GM13976 (cell line): ENCODE measurements at regions not wholly inside any gene's neighbourhood (a gene's known extent, or its start where the extent isn't known, plus 50 kb on each side); places are given as distances from the start of the nearest gene placed in this dataset.

Experiments used
- DNase-seq: peaks from one replicate; pipeline ENCODE4 v3.0.0; 2012; ENCODE audit warnings: low spot score
- CTCF ChIP-seq: IDR thresholded peaks from 2 replicates; pipeline ENCODE4 v1.5.1; 2012; ENCODE audit warnings: borderline replicate concordance, mild to moderate bottlenecking; ENCODE audit not compliant: insufficient read depth; ENCODE audit errors: extremely low read depth, missing control alignments, control extremely low read depth
- in situ Hi-C: fragments of 300-500 bp; cut with MboI; formaldehyde crosslinking; loops from one replicate; pipeline ENCODE4 v1.12.0; 2022; ENCODE audit warnings: low sequenced_read_pairs, mixed read lengths, inconsistent platforms; ENCODE audit not compliant: unreplicated experiment

GRCh38 chr16:62445909-62446308 lies 409.7 kb upstream of the CDH8 start:
- TF ChIP-seq CTCF, result no peak
- in situ Hi-C loops, result no loop called here
- no peak for DNase-seq

DNA sequence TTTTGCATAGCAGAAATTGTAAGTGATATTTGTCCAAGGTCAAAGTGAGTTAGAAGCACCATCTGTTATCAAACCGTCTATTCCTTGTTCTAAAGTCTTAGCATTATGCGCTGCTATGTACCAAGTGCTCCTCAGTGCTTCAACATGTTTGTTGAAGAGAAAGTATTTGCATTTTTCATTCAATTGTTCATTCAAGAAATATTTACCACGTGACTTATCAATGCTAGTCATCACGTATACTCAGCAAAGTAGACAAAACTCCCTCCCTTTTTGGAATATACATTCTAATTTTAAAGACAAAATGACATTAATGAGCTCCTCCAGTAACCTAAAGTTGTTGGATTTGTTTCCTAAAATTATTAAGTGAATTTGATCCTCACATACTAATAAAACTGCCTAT lies 388.0 kb upstream of the CDH8 start:
- TF ChIP-seq CTCF, result no peak
- no peak for DNase-seq
- in situ Hi-C loops, result no loop called here

GRCh38 chr16:62408760-62409159 lies 372.5 kb upstream of the CDH8 start:
- in situ Hi-C loops, result no loop called here
- no peak for TF ChIP-seq CTCF
- no peak for DNase-seq

DNA sequence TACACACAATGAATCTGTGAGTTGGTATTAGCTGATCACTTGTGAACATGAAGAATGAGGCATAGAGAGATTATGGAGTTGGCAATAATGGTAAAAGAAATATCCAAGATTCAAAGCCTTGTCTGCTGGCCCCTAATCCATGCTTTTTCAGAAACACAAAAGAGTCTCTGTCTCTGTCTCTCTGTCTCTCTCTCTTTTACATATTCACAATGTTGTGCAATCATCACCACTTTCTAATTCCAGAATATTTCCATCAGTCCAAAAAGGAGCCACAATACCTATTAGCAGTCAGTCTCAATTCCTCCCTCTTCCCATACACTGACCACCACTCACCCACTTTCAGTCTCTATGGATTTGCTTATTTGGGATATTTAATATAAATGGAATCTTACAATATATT lies 370.1 kb upstream of the CDH8 start:
- no peak for DNase-seq
- TF ChIP-seq CTCF, result no peak
- in situ Hi-C loops, result no loop called here

DNA sequence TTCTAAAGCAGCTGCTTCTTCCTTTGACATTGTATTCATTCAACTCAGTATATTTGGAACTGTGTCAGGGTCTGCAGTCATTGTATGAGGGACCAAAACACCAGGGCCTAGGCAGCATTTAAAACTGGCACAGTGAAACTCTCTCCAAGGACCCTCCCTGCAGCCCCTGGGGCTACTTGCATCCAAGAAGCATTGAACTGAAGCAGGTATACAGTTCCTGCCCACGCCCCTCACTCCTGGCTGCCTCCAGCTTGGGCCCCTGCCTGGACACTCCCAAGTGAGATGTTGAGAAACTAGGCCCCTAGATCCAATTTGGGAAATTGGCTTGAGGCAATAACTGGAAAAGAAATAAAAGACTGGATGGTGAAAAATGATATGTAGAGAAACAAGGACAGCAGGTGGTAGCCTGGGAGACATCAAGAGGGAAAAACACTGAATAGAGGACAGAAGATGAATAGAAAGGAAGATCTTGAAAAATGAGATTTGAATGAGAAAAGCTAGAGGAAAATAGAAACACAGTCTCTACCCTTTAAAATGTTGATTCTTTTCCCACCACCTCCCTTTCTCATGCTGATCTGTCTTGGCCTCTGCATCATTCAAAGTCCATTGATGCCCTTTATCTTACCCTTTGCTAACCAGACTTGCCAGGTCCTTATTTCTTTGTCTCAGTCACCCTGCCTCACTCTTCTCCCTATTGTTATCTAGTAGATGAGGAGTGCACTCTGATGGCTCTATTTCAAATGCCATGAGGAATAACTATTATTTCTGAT lies 368.8 kb upstream of the CDH8 start:
- no peak for DNase-seq
- in situ Hi-C loops, result no loop called here
- TF ChIP-seq CTCF, result no peak

DNA sequence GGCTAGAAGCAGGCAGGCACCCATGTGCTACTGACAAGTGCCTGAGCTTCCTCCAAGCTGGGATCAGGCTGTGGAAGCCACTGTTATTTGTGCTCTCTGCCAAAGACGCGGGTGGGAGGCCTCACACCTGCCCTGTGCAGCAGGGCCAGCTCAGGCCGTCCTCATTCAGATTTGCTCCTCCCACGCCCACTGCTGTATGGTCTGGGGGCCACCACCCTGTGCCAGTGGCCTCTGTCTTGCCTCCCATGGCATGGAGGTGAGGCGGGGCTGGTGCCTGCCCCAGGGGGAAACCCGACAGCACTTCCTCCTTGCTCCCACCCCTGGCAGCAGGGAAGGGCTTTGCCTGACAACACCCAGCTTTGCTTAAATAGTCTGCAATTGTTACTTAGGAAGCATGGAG lies 356.5 kb upstream of the CDH8 start:
- no peak for TF ChIP-seq CTCF
- in situ Hi-C loops, result no loop called here

GRCh38 chr16:62391940-62392339 lies 355.7 kb upstream of the CDH8 start:
- TF ChIP-seq CTCF, result no peak
- in situ Hi-C loops, result no loop called here

More for the DNA sequence above, 356.5 kb upstream of the CDH8 start:
- no peak for DNase-seq

More at GRCh38 chr16:62391940-62392339, 355.7 kb upstream of the CDH8 start:
- DNase-seq, result no peak
